ENCODE measurements at regions not wholly inside any gene's neighbourhood (a gene's known extent, or its start where the extent isn't known, plus 50 kb on each side); places are given as distances from the start of the nearest gene placed in this dataset.

DNA sequence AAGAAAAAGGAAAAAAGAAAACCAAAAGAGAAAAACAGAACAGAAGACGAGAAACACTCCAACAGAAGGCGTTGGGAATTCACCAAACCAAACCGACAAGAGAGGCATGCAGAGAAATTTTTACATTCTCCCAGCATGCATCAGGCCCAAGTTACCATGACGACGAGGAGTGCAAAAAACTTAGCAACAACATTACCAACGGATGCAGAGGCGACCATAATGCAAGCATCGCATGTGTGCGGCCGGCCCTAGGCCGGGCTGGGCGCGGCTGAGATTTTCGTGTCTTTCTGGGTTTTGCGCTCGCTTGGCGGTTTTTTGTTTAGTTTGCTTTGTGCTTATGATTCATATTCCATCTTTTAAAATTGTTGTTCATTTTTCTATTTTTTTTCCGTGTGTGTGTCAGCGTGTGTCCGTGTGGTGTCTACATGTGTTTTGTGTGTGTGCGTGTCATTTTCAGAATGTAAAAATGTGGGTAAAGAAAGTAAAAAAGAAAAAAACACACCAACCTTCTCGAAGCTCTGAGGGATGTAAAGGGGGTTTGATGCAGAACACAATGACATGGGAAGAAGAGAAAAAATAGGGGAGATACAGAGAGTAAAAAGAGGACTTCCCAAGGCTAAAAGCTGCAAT, 84.9 kb downstream of the PTPRS start:
- TF ChIP-seq POLR2A (IDR thresholded peaks at IDR 0.05; ENCODE audit: low read length) (no peak), GATA1 (IDR thresholded peaks at IDR 0.05; ENCODE audit: low read depth, low read length) (no peak)
